GM12878 (cell line): ENCODE measurements at regions not wholly inside any gene's neighbourhood (a gene's known extent, or its start where the extent isn't known, plus 50 kb on each side); places are given as distances from the start of the nearest gene placed in this dataset.

ENCODE experiments used
- ATAC-seq: fragments of 200-7000 bp; cut with Tn5 transposase; 3 replicates; pipeline ENCODE4 v1.9.1; 2020; ENCODE audit warnings: mild to moderate bottlenecking, moderate library complexity
- BruUV-seq: library from RNA; stranded (reverse); fragments of 400-500 nt; replicated peaks from 2 replicates; lab custom pipeline; 2021; lab: Mats Ljungman, UMichigan
- CTCF ChIA-PET: fragments of 300-600 bp; sonication (Branson Sonifier 250); formaldehyde crosslinking; extraction: SDS; loops from one replicate; lab custom pipeline; 2021; ENCODE audit warnings: inconsistent platforms; lab: Yijun Ruan, JAX
- POLR2A ChIA-PET: fragments of 350-600 bp; formaldehyde crosslinking; extraction: SDS; loops from one replicate; lab custom pipeline; 2021; ENCODE audit warnings: inconsistent platforms; lab: Charles Lee
- RAD21 ChIA-PET: fragments of 300-600 bp; sonication (Branson Sonifier 250); formaldehyde crosslinking; loops from one replicate; lab custom pipeline; 2023; ENCODE audit warnings: antibody characterized with exemption; ENCODE audit not compliant: unreplicated experiment; lab: Charles Lee
- SMC1A ChIA-PET: fragments of 300-600 bp; sonication (Branson Sonifier 250); formaldehyde crosslinking; loops from one replicate; lab custom pipeline; 2023; ENCODE audit not compliant: unreplicated experiment, uncharacterized antibody; lab: Charles Lee
- DNase-seq: peaks from one replicate; pipeline ENCODE4 v3.0.0-alpha.2; 2011; ENCODE audit warnings: low read depth, low spot score
- FAIRE-seq: peaks from 3 replicates; lab custom pipeline; 2011; peaks lifted over from hg19 to GRCh38; lab: Jason Lieb, UNC
- H2AFZ ChIP-seq: 2 replicates; pipeline ENCODE4 v1.6.0; 2011; ENCODE audit warnings: low read depth, low read length, control low read depth; ENCODE audit not compliant: control insufficient read depth
- H3K27ac ChIP-seq: 2 replicates; pipeline ENCODE4 v1.5.1; 2011; ENCODE audit warnings: control low read depth; ENCODE audit not compliant: control insufficient read depth, insufficient read depth
- H3K27me3 ChIP-seq, 2 experiments: replicated peaks in 1 of 2; 2 replicates each; pipeline versions ENCODE4 v1.6.0 to v1.6.1; 2011; ENCODE audit warnings: low read length in 1 of 2; ENCODE audit not compliant: control insufficient read depth in 2 of 2, insufficient read depth in 2 of 2
- H3K36me3 ChIP-seq, 2 experiments: 2 replicates each; pipeline ENCODE4 v1.5.1; 2011; ENCODE audit warnings: low read length in 1 of 2; ENCODE audit not compliant: control insufficient read depth in 2 of 2, insufficient read depth in 2 of 2
- H3K4me1 ChIP-seq: 2 replicates; pipeline ENCODE4 v1.6.1; 2011; ENCODE audit warnings: mild to moderate bottlenecking, low read length, moderate library complexity, mixed read lengths; ENCODE audit not compliant: control insufficient read depth, insufficient read depth
- H3K4me2 ChIP-seq: 2 replicates; pipeline ENCODE4 v1.6.0; 2011; ENCODE audit warnings: control low read depth; ENCODE audit not compliant: control insufficient read depth, insufficient read depth
- H3K4me3 ChIP-seq: fragments of 200-600 bp; sonication (generic); 2 replicates; pipeline ENCODE4 v1.5.1; 2016
- H3K79me2 ChIP-seq: 2 replicates; pipeline ENCODE4 v1.6.0; 2011; ENCODE audit warnings: low read length; ENCODE audit not compliant: control insufficient read depth, insufficient read depth
- H3K9ac ChIP-seq: 2 replicates; pipeline ENCODE4 v1.8.0; 2011; ENCODE audit warnings: low read length, control low read depth, mixed read lengths; ENCODE audit not compliant: control insufficient read depth, insufficient read depth
- H3K9me3 ChIP-seq: replicated peaks from 3 replicates; pipeline ENCODE4 v1.5.1; 2011; ENCODE audit warnings: mild to moderate bottlenecking, low read length; ENCODE audit not compliant: control insufficient read depth, insufficient read depth
- H4K20me1 ChIP-seq: 2 replicates; pipeline ENCODE4 v1.6.0; 2011; ENCODE audit not compliant: control insufficient read depth, insufficient read depth
- BHLHE40 ChIP-seq, 2 experiments: fragments of 450-650 bp in 1 of 2; IDR thresholded peaks; 2 replicates each; pipeline ENCODE4 v1.6.1; 2011 to 2017; ENCODE audit warnings: low read depth in 2 of 2, borderline replicate concordance in 1 of 2, improper control_type of control experiment in 1 of 2, low read length in 1 of 2, mild to moderate bottlenecking in 1 of 2
- CUX1 ChIP-seq: IDR thresholded peaks from 2 replicates; pipeline ENCODE4 v1.6.1; 2012; ENCODE audit warnings: improper control_type of control experiment, low read depth, low read length; ENCODE audit not compliant: insufficient replicate concordance
- FOS ChIP-seq: IDR thresholded peaks from 3 replicates; pipeline ENCODE4 v1.6.1; 2011; ENCODE audit warnings: borderline replicate concordance; ENCODE audit not compliant: insufficient read length; ENCODE audit errors: extremely low read depth
- JUNB ChIP-seq: IDR thresholded peaks from 2 replicates; pipeline ENCODE4 v1.6.1; 2016; ENCODE audit warnings: antibody characterized with exemption, mild to moderate bottlenecking
- NFXL1 ChIP-seq: fragments of 450-650 bp; IDR thresholded peaks from 2 replicates; pipeline ENCODE4 v1.6.1; 2017; ENCODE audit warnings: antibody characterized with exemption, mild to moderate bottlenecking, borderline replicate concordance
- NFYA ChIP-seq: IDR thresholded peaks from 2 replicates; pipeline ENCODE4 v1.6.1; 2011; ENCODE audit warnings: low read depth, mild to moderate bottlenecking, low read length, improper control_type of control experiment, borderline replicate concordance
- NKRF ChIP-seq: fragments of 450-650 bp; conservative IDR thresholded peaks from 2 replicates; pipeline ENCODE4 v1.6.1; 2017; ENCODE audit warnings: mild to moderate bottlenecking, moderate library complexity
- NR2C1 ChIP-seq: fragments of 450-650 bp; IDR thresholded peaks from 2 replicates; pipeline ENCODE4 v1.6.1; 2017; ENCODE audit warnings: antibody characterized with exemption, mild to moderate bottlenecking, moderate library complexity
- STAT1 ChIP-seq: fragments of 450-650 bp; conservative IDR thresholded peaks from 2 replicates; pipeline ENCODE4 v1.6.1; 2014; ENCODE audit warnings: antibody characterized with exemption, mild to moderate bottlenecking
- TARDBP ChIP-seq: IDR thresholded peaks from 2 replicates; pipeline ENCODE4 v1.6.1; 2016; ENCODE audit warnings: borderline replicate concordance
- TBL1XR1 ChIP-seq: IDR thresholded peaks from 2 replicates; pipeline ENCODE4 v1.6.1; 2012; ENCODE audit warnings: low read depth, low read length, improper control_type of control experiment
- WGBS: methylation state at CpG from one replicate; pipeline ENCODE4 v1.1.6; 2016; ENCODE audit warnings: low lambda C conversion rate; ENCODE audit not compliant: insufficient replicate concordance, insufficient coverage; ENCODE audit errors: missing lambda C conversion rate; 5-methylcytosine and 5-hydroxymethylcytosine counted together
- in situ Hi-C: fragments of 300-500 bp; cut with MboI; formaldehyde crosslinking; loops from 9 replicates; pipeline ENCODE4 v1.14.3; 2018; ENCODE audit warnings: mixed read lengths
- intact Hi-C: fragments of 100-400 bp; cut with micrococcal nuclease; formaldehyde crosslinking; loops from one replicate; pipeline ENCODE4 v1.14.2; 2022; ENCODE audit not compliant: unreplicated experiment

- no peaks in the 10 kb centered on the region; a peak in 1 of 4 replicates for H3K27me3 ChIP-seq
- H3K27ac ChIP-seq, result no peak overlapping the region
- SMC1A ChIA-PET, result no interaction called here
- no peaks in the 10 kb centered on the region for H3K9me3 ChIP-seq
- no peaks in the 10 kb centered on the region for H4K20me1 ChIP-seq
- no peak overlapping the region for H2AFZ ChIP-seq
- BruUV-seq, result no TSS peak
- POLR2A ChIA-PET, result no interaction called here
- DNase-seq (no peak), FAIRE-seq (no peak), ATAC-seq (no peak)
- WGBS, result 19% methylated on average over 2 of the region's 2 CpGs
- CTCF ChIA-PET, result interaction anchor here (1.1 kb wide), 1 partner anchor 350 kb away, joined by 4 read pairs; no protein-coding TSS in a partner anchor
- no peak overlapping the region for H3K4me3 ChIP-seq
- TF ChIP-seq FOS (no peak), TARDBP (no peak), NKRF (no peak), NR2C1 (no peak)
- H3K36me3 ChIP-seq, result no peaks in the 10 kb centered on the region
- no peak overlapping the region for H3K9ac ChIP-seq
- no peaks in the 10 kb centered on the region for H3K4me1 ChIP-seq
- no peaks in the 10 kb centered on the region for H3K79me2 ChIP-seq
- H3K4me2 ChIP-seq, result no peak overlapping the region
- in situ Hi-C loops, result loop anchor here (5.0 kb wide), 1 partner anchor 347 kb away; no protein-coding TSS in a partner anchor
- intact Hi-C loops, result no loop called here
- RAD21 ChIA-PET, result no interaction called here
These were observed 108.0 kb downstream of the MFSD1 start for GRCh38 chr3:158909870-158910269.

- no peak overlapping the region for H3K9ac ChIP-seq
- BruUV-seq, result no TSS peak
- no peaks in the 10 kb centered on the region for H4K20me1 ChIP-seq
- FAIRE-seq, result no peak
- ATAC-seq, result no peak
- no peak overlapping the region for H3K4me2 ChIP-seq
- H3K79me2 ChIP-seq, result no peaks in the 10 kb centered on the region
- H3K4me3 ChIP-seq, result no peak overlapping the region
- in situ Hi-C loops (loop anchor here (5.0 kb wide), 1 partner anchor 346 kb away; no protein-coding TSS in a partner anchor), intact Hi-C loops (no loop called here)
- RAD21 ChIA-PET, result no interaction called here
- POLR2A ChIA-PET, result no interaction called here
- CTCF ChIA-PET, result interaction anchor here (1.2 to 3.5 kb wide), 2 partner anchors 348 to 355 kb away, joined by 3 to 21 read pairs; no protein-coding TSS in a partner anchor
- no peak overlapping the region for H3K27ac ChIP-seq
- H2AFZ ChIP-seq, result no peak overlapping the region
- H3K4me1 ChIP-seq, result no peaks in the 10 kb centered on the region
- 47% methylated on average over 6 of the region's 6 CpGs for WGBS
- H3K27me3 ChIP-seq, result no peaks in the 10 kb centered on the region; a peak in 1 of 4 replicates
- H3K36me3 ChIP-seq, result no peaks in the 10 kb centered on the region
- SMC1A ChIA-PET, result no interaction called here
- no peak for DNase-seq
- no peaks in the 10 kb centered on the region for H3K9me3 ChIP-seq
- TF ChIP-seq TBL1XR1, result no peak
- no peak for TF ChIP-seq NFYA
- TF ChIP-seq JUNB, result no peak
- TF ChIP-seq CUX1, result no peak
- no peak for TF ChIP-seq NFXL1
- no peak for TF ChIP-seq STAT1
- no peak for TF ChIP-seq BHLHE40 (IDR thresholded peaks at IDR 0.05; ENCODE audit: borderline replicate concordance in 1 of 2, low read depth in 2 of 2, low read length in 1 of 2)
These were observed 109.7 kb downstream of the MFSD1 start for GRCh38 chr3:158911586-158911985.
